ENCODE measurements at regions not wholly inside any gene's neighbourhood (a gene's known extent, or its start where the extent isn't known, plus 50 kb on each side); places are given as distances from the start of the nearest gene placed in this dataset.

DNA sequence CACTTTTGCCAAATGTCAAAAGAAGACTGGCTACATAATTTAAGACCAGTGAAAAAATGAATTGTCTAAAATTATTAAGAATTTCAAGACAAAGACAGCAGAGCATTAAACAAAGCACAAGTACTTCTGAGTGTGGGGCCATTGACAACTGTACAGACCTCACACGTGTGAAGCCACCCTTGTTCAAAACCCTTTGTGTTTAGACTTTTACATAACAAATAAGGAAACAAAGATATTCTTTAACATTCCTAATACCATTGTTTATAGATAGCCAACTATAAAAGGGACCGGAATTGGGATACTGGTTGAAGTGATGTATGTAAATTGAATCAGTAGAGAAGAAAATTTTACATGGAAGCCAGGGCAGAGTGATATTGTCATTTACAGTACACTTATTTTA is 624.2 kb downstream of the PCDH18 start:
- FAIRE-seq (no peak), ATAC-seq (no peak), DNase-seq (ENCODE audit: low read depth in 1 of 2, low spot score in 1 of 2) (no peak)
- no peak overlapping the region for H3K4me2 ChIP-seq
- TF ChIP-seq RARB (CRISPR knock-in tag; IDR thresholded peaks at IDR 0.05) (no peak), NPAS2 (CRISPR knock-in tag; IDR thresholded peaks at IDR 0.05; ENCODE audit: borderline replicate concordance) (no peak), BHLHE40 (IDR thresholded peaks at IDR 0.05; ENCODE audit: low read depth, low read length) (no peak), EHMT2 (IDR thresholded peaks at IDR 0.05; ENCODE audit: low read depth) (no peak), HEYL (CRISPR knock-in tag; IDR thresholded peaks at IDR 0.05) (no peak), RFX5 (IDR thresholded peaks at IDR 0.05) (no peak), TP53 (CRISPR knock-in tag; IDR thresholded peaks at IDR 0.05) (no peak), EP300 (IDR thresholded peaks at IDR 0.05) (no peak), CBX2 (IDR thresholded peaks at IDR 0.05; ENCODE audit: borderline replicate concordance, low read depth) (no peak), HDAC2 (IDR thresholded peaks at IDR 0.05) (no peak), CEBPB (IDR thresholded peaks at IDR 0.05) (no peak)
- TF ChIP-seq, protein P1, sequence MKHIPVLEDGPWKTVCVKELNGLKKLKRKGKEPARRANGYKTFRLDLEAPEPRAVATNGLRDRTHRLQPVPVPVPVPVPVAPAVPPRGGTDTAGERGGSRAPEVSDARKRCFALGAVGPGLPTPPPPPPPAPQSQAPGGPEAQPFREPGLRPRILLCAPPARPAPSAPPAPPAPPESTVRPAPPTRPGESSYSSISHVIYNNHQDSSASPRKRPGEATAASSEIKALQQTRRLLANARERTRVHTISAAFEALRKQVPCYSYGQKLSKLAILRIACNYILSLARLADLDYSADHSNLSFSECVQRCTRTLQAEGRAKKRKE (CRISPR knock-in tag; IDR thresholded peaks at IDR 0.05; ENCODE audit: low read depth) = no peak
- TF ChIP-seq, protein P2, sequence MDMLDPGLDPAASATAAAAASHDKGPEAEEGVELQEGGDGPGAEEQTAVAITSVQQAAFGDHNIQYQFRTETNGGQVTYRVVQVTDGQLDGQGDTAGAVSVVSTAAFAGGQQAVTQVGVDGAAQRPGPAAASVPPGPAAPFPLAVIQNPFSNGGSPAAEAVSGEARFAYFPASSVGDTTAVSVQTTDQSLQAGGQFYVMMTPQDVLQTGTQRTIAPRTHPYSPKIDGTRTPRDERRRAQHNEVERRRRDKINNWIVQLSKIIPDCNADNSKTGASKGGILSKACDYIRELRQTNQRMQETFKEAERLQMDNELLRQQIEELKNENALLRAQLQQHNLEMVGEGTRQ (IDR thresholded peaks at IDR 0.05) = no peak
- TF ChIP-seq, protein P3, sequence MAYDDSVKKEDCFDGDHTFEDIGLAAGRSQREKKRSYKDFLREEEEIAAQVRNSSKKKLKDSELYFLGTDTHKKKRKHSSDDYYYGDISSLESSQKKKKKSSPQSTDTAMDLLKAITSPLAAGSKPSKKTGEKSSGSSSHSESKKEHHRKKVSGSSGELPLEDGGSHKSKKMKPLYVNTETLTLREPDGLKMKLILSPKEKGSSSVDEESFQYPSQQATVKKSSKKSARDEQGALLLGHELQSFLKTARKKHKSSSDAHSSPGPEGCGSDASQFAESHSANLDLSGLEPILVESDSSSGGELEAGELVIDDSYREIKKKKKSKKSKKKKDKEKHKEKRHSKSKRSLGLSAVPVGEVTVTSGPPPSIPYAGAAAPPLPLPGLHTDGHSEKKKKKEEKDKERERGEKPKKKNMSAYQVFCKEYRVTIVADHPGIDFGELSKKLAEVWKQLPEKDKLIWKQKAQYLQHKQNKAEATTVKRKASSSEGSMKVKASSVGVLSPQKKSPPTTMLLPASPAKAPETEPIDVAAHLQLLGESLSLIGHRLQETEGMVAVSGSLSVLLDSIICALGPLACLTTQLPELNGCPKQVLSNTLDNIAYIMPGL (CRISPR knock-in tag; IDR thresholded peaks at IDR 0.05; ENCODE audit: borderline replicate concordance) = no peak
- POLR2A ChIA-PET = no interaction called here
- no peaks in the 10 kb centered on the region for H3K4me1 ChIP-seq
- CTCF ChIA-PET = no interaction called here
- no peak overlapping the region for H3K4me3 ChIP-seq
- no peak overlapping the region for H3K27ac ChIP-seq
- 29% methylated on average over 2 of the region's 2 CpGs for WGBS (ENCODE audit: missing lambda C conversion rate)
- no peaks in the 10 kb centered on the region for H3K9me3 ChIP-seq

DNA sequence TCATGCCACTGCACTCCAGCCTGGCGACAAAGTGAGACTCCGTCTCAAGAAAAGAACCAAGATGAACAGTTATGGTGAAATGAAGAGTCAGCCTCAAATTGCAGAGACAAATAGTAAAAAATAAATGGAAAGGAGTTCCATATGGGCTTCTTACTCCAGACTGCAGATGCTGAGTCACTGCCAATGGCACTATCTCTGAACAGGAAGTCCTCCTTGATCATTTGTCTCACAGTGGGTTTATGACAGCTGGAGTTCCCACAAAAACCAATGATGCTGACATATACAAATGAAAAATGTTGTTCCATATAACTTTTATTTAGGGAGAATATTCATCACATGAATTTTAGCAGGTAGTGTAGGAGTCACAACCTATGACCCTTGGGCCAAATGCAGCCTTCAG is 631.6 kb downstream of the PCDH18 start:
- TF ChIP-seq, protein P2 (IDR thresholded peaks at IDR 0.05) = no peak
- no peak for TF ChIP-seq SREBF2 (IDR thresholded peaks at IDR 0.05)
- TF ChIP-seq HDAC2 (IDR thresholded peaks at IDR 0.05) = no peak
- TF ChIP-seq HOXA7 (CRISPR knock-in tag; IDR thresholded peaks at IDR 0.05) = no peak
- no peak for TF ChIP-seq EHF (CRISPR knock-in tag; IDR thresholded peaks at IDR 0.05)
- TF ChIP-seq, protein P3 (CRISPR knock-in tag; IDR thresholded peaks at IDR 0.05; ENCODE audit: borderline replicate concordance) = no peak
- TF ChIP-seq, protein P4, sequence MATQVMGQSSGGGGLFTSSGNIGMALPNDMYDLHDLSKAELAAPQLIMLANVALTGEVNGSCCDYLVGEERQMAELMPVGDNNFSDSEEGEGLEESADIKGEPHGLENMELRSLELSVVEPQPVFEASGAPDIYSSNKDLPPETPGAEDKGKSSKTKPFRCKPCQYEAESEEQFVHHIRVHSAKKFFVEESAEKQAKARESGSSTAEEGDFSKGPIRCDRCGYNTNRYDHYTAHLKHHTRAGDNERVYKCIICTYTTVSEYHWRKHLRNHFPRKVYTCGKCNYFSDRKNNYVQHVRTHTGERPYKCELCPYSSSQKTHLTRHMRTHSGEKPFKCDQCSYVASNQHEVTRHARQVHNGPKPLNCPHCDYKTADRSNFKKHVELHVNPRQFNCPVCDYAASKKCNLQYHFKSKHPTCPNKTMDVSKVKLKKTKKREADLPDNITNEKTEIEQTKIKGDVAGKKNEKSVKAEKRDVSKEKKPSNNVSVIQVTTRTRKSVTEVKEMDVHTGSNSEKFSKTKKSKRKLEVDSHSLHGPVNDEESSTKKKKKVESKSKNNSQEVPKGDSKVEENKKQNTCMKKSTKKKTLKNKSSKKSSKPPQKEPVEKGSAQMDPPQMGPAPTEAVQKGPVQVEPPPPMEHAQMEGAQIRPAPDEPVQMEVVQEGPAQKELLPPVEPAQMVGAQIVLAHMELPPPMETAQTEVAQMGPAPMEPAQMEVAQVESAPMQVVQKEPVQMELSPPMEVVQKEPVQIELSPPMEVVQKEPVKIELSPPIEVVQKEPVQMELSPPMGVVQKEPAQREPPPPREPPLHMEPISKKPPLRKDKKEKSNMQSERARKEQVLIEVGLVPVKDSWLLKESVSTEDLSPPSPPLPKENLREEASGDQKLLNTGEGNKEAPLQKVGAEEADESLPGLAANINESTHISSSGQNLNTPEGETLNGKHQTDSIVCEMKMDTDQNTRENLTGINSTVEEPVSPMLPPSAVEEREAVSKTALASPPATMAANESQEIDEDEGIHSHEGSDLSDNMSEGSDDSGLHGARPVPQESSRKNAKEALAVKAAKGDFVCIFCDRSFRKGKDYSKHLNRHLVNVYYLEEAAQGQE (IDR thresholded peaks at IDR 0.05) = no peak
- no peak for TF ChIP-seq ESRRA (IDR thresholded peaks at IDR 0.05; ENCODE audit: borderline replicate concordance, low read length)
- TF ChIP-seq, protein P5, sequence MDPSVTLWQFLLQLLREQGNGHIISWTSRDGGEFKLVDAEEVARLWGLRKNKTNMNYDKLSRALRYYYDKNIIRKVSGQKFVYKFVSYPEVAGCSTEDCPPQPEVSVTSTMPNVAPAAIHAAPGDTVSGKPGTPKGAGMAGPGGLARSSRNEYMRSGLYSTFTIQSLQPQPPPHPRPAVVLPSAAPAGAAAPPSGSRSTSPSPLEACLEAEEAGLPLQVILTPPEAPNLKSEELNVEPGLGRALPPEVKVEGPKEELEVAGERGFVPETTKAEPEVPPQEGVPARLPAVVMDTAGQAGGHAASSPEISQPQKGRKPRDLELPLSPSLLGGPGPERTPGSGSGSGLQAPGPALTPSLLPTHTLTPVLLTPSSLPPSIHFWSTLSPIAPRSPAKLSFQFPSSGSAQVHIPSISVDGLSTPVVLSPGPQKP (IDR thresholded peaks at IDR 0.05; ENCODE audit: low read depth, low read length) = no peak
- no peak for TF ChIP-seq ZNF302 (CRISPR knock-in tag; IDR thresholded peaks at IDR 0.05)
- TF ChIP-seq MAZ (IDR thresholded peaks at IDR 0.05; ENCODE audit: borderline replicate concordance, low read depth, low read length) = no peak
- POLR2A ChIA-PET = no interaction called here
- Histone ChIP-seq H3K4me3 (no peak overlapping the region), H3K9me3 (no peaks in the 10 kb centered on the region), H3K4me1 (no peaks in the 10 kb centered on the region), H3K27ac (no peak overlapping the region), H3K4me2 (no peak overlapping the region)
- CTCF ChIA-PET = no interaction called here
- no peak for FAIRE-seq
- no peak for ATAC-seq
- 100% methylated on average over 2 of the region's 2 CpGs for WGBS (ENCODE audit: missing lambda C conversion rate)
- DNase-seq (ENCODE audit: low read depth in 1 of 2, low spot score in 1 of 2) = no peak

All from A549 (cell line).